ENCODE measurements at regions not wholly inside any gene's neighbourhood (a gene's known extent, or its start where the extent isn't known, plus 50 kb on each side); places are given as distances from the start of the nearest gene placed in this dataset.

DNA sequence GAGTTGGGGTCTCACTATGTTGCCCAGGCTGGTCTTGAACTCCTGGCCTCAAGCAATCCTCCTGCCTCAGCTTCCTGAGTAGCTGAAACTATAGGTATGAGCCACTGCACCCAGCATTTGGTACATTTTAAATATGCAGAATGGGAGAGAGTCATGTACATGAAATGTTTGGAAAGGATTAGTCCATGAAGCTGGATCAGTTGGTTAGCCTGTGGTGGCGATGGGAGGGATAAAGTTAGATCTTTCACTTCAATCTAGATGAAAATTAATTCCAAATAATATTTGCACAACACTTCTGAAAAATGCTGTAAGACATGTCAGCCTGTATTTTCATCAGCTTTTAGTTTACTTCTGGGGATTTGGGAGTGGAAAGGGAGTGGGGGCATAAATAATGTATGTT is 188.9 kb downstream of the HUNK start:
- no peaks in the 10 kb centered on the region for H3K4me1 ChIP-seq
- DNase-seq (no peak), ATAC-seq (no peak)
- no peaks in the 10 kb centered on the region for H3K36me3 ChIP-seq
- no peak overlapping the region for H3K4me3 ChIP-seq
- TF ChIP-seq, protein P1, sequence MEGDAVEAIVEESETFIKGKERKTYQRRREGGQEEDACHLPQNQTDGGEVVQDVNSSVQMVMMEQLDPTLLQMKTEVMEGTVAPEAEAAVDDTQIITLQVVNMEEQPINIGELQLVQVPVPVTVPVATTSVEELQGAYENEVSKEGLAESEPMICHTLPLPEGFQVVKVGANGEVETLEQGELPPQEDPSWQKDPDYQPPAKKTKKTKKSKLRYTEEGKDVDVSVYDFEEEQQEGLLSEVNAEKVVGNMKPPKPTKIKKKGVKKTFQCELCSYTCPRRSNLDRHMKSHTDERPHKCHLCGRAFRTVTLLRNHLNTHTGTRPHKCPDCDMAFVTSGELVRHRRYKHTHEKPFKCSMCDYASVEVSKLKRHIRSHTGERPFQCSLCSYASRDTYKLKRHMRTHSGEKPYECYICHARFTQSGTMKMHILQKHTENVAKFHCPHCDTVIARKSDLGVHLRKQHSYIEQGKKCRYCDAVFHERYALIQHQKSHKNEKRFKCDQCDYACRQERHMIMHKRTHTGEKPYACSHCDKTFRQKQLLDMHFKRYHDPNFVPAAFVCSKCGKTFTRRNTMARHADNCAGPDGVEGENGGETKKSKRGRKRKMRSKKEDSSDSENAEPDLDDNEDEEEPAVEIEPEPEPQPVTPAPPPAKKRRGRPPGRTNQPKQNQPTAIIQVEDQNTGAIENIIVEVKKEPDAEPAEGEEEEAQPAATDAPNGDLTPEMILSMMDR (IDR thresholded peaks at IDR 0.05) = no peak
- peaks cover 0 to 4% (median 0%) of the 10 kb centered on the region in 7 donors for H3K27me3 ChIP-seq
- WGBS, 2 donors = 86 to 94% methylated on average over 1 of the region's 1 CpG
- no peaks in the 10 kb centered on the region for H3K9me3 ChIP-seq
- intact Hi-C loops (cut with DNase I) = no loop called here
- no peak overlapping the region for H3K27ac ChIP-seq

DNA sequence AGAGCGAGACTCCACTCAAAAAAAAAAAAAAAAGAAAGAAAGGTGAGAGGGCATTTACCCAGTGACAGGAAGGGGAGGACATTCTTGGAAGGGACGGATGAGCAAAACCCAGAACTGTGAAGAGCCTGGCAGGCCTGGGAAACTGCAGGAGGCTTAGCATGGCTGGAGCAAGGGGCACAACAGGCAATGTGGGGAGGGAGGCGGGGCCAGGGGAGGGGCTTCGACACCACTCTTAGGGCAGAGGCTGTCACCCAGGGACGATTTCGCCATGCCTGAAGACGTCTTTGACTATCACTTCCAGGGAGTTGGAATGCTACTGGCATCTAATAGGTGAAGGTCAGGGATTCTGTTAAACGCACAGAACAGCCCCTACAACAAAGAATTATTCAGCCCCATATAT is 184.0 kb downstream of the HUNK start:
- Histone ChIP-seq H3K4me3 (no peak overlapping the region), H3K9me3 (peaks cover 0 to 15% (median 5%) of the 10 kb centered on the region in 11 donors), H3K27me3 (no peaks in the 10 kb centered on the region), H3K27ac (no peak overlapping the region), H3K4me1 (no peaks in the 10 kb centered on the region), H3K36me3 (no peaks in the 10 kb centered on the region)
- WGBS, 2 donors = 71 to 72% methylated on average over 8 of the region's 8 CpGs
- intact Hi-C loops (cut with DNase I) = no loop called here
- DNase-seq (no peak), ATAC-seq (no peak)
- TF ChIP-seq, protein P1 (IDR thresholded peaks at IDR 0.05) = no peak

DNA sequence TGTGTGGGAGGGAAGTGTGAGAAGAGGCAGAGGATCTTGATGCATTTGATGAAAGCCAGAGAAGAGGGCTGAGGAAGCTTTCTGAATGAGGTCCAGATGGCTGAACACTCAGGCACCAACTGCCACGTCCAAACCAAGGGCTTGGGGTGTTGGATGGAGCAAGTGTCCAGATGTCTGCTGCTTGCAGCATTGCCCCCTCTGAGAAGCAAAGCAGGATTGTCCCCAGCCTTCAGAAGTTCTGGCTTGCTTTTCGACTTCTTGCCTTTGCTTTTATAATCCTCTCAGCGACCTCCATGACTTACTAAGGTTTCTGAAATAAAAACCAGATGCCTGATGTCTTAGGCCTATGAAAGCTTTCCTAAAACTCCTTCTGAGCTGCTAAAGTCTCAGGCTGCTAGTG is 182.5 kb downstream of the HUNK start:
- H3K4me1 ChIP-seq = no peaks in the 10 kb centered on the region

More for the DNA sequence above, 182.5 kb downstream of the HUNK start:
- H3K27me3 ChIP-seq = no peaks in the 10 kb centered on the region
- DNase-seq (no peak), ATAC-seq (no peak)
- H3K36me3 ChIP-seq = no peaks in the 10 kb centered on the region
- 56 to 59% methylated on average over 3 of the region's 3 CpGs for WGBS, 2 donors
- peaks cover 0 to 22% (median 8%) of the 10 kb centered on the region in 11 donors for H3K9me3 ChIP-seq
- H3K4me3 ChIP-seq = no peak overlapping the region
- TF ChIP-seq, protein P1 (IDR thresholded peaks at IDR 0.05) = no peak
- intact Hi-C loops (cut with DNase I) = no loop called here
- no peak overlapping the region for H3K27ac ChIP-seq
